Breast epithelium (tissue), 3 donors: ENCODE measurements at regions not wholly inside any gene's neighbourhood (a gene's known extent, or its start where the extent isn't known, plus 50 kb on each side); places are given as distances from the start of the nearest gene placed in this dataset.

ENCODE experiments used
- POLR2A ChIP-seq: fragments of 450-650 bp; IDR thresholded peaks from one replicate; pipeline ENCODE4 v1.6.1; 2016; ENCODE audit warnings: antibody characterized with exemption, mild to moderate bottlenecking, moderate library complexity
- POLR2AphosphoS5 ChIP-seq, 3 donors: sonication (generic); formaldehyde crosslinking; IDR thresholded peaks; one replicate each; pipeline ENCODE4 v1.6.1; 2017; ENCODE audit warnings: antibody characterized with exemption in 3 of 3
- TF ChIP-seq, protein P1 (sequence below), 3 donors: fragments of 450-650 bp; IDR thresholded peaks; one replicate each; pipeline ENCODE4 v1.5.1; 2016 to 2017; ENCODE audit warnings: antibody characterized with exemption in 3 of 3, mild to moderate bottlenecking in 3 of 3, moderate library complexity in 3 of 3

DNA sequence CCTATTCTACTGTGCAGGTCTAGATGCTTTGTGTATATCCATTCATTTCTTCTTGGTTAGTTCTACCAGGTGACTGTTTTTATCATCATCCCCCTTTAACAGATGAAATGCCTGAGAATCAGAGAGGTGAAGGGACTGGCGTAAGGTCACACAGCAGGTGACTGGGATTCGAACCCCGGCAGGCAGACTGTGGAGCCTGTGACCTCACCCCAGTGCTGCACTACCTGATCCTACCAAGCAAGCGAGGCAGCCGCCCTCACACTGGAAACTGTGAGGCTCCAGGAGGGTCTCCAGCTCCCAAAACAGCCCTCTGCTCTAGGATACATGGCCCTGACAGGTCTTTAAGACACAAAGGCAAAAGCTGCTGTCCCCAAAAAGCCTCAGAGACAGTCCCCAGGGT is 91.7 kb downstream of the CHST1 start:
- TF ChIP-seq, protein P1, sequence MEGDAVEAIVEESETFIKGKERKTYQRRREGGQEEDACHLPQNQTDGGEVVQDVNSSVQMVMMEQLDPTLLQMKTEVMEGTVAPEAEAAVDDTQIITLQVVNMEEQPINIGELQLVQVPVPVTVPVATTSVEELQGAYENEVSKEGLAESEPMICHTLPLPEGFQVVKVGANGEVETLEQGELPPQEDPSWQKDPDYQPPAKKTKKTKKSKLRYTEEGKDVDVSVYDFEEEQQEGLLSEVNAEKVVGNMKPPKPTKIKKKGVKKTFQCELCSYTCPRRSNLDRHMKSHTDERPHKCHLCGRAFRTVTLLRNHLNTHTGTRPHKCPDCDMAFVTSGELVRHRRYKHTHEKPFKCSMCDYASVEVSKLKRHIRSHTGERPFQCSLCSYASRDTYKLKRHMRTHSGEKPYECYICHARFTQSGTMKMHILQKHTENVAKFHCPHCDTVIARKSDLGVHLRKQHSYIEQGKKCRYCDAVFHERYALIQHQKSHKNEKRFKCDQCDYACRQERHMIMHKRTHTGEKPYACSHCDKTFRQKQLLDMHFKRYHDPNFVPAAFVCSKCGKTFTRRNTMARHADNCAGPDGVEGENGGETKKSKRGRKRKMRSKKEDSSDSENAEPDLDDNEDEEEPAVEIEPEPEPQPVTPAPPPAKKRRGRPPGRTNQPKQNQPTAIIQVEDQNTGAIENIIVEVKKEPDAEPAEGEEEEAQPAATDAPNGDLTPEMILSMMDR (IDR thresholded peaks at IDR 0.05), result no peak
- TF ChIP-seq POLR2AphosphoS5 (IDR thresholded peaks at IDR 0.05) (no peak), POLR2A (no peak)
